ENCODE measurements at regions not wholly inside any gene's neighbourhood (a gene's known extent, or its start where the extent isn't known, plus 50 kb on each side); places are given as distances from the start of the nearest gene placed in this dataset.

DNA sequence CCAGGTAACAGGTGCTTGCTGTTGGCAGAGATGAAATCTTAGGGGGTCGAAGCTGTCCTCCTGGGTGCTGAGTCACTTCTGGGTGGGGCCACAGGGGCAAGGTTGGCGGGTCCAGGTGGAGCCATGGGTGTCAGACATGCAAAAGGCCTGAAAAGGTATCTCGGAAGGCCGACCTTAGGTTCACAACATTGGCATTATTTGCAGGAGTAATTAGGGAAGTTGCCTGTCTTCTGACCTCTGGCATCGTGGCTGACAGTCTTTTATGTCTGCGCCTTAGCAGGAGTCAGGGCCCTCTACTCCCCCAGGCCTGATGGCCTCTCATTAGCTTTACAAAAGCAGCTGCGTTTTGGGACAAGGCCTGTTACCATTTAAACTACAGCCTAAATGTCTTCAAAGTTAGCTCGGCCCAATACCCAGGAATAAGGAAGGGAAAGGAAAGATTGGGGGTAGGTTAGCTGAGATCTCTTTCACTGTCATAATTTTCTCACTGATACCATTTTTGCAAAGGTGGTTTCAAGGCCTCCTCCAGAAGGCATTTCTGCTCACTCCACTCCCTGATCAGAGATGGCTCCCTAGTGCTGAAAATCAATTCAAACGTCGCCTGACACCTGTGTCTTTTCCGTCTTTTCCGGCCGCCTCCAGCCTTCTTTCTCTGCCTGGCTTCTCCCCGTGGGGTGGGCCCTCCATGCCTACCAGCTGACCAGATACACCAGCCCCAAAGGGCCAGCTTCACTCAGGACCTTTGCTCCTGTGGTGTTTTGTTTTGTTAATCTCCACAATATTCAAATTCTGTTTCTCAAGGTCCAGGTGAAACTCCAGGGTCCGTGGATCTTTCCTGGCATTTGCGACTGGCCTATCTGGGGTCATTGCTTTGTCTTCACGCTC is 90.8 kb downstream of the RHOB start:
- no peak overlapping the region for H3K4me3 ChIP-seq (ENCODE audit: low read depth, low read length)
- no peak overlapping the region for H3K27ac ChIP-seq (ENCODE audit: extremely low read depth, low read depth, low read length)
- TF ChIP-seq, protein P1, sequence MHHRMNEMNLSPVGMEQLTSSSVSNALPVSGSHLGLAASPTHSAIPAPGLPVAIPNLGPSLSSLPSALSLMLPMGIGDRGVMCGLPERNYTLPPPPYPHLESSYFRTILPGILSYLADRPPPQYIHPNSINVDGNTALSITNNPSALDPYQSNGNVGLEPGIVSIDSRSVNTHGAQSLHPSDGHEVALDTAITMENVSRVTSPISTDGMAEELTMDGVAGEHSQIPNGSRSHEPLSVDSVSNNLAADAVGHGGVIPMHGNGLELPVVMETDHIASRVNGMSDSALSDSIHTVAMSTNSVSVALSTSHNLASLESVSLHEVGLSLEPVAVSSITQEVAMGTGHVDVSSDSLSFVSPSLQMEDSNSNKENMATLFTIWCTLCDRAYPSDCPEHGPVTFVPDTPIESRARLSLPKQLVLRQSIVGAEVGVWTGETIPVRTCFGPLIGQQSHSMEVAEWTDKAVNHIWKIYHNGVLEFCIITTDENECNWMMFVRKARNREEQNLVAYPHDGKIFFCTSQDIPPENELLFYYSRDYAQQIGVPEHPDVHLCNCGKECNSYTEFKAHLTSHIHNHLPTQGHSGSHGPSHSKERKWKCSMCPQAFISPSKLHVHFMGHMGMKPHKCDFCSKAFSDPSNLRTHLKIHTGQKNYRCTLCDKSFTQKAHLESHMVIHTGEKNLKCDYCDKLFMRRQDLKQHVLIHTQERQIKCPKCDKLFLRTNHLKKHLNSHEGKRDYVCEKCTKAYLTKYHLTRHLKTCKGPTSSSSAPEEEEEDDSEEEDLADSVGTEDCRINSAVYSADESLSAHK (tag by site-specific recombination; IDR thresholded peaks at IDR 0.05): peak; percentile 65; the same call in 1 of the 2 replicates
- no peak for TF ChIP-seq FEZF1 (tag by site-specific recombination; IDR thresholded peaks at IDR 0.05)
- H3K36me3 ChIP-seq (ENCODE audit: control insufficient read depth in 2 of 2, insufficient read depth in 1 of 2, low read length in 2 of 2): no peaks in the 10 kb centered on the region
- POLR2A ChIA-PET: interaction anchor here (3.0 kb wide), 1 partner anchor 90 kb away, joined by 13 read pairs; the partner anchor contains the start of gene RHOB
- H3K9me3 ChIP-seq (ENCODE audit: control insufficient read depth, insufficient read depth, low read depth, low read length): no peaks in the 10 kb centered on the region
- H3K4me1 ChIP-seq (ENCODE audit: control insufficient read depth, insufficient read depth, low read length): no peaks in the 10 kb centered on the region
- CTCF ChIA-PET: interaction anchor here (0.6 to 0.9 kb wide), 2 partner anchors 105 to 124 kb away, joined by 3 read pairs; no protein-coding TSS in a partner anchor

DNA sequence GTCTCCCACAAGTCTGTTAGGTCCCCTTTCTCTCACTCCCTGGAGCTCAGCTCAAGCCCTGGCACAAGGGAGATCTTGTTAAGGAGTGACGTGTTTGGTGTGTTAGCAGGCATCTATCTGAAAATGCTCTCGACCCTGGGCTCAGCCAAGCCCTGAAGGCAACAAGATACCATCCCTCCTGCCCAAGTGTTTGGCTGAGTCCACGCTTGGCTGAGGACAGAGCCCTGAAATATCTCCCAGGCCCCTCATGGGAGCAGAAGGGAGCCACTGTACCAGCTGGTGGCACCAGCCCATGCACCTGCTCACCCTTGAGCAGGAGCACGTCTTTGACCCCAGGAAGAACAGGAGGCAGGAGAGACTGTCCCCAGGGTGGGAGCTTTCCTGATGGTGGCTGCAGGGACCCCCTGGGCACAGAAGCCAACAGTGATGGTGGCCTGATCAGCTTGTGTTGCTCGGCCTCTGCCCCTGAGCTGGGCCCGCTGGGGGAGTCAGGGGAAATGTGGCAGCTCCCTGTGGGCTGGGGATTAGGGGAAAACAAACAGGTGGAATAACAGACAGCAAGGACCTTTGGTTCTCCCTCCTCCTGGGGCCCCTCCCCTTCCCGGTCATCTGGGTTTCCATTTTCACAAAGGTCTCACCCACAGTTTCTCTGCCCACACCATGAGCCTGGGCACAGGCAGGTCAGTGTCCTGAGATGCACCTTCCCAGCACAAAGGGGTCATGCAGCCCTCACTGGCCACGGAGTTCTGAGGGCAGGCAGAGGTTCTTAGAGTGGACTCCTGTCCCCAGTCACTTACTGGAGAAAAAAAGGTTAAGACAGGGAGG is 91.6 kb downstream of the RHOB start:
- Histone ChIP-seq H3K27ac (ENCODE audit: extremely low read depth, low read depth, low read length) (no peak overlapping the region), H3K36me3 (ENCODE audit: control insufficient read depth in 2 of 2, insufficient read depth in 1 of 2, low read length in 2 of 2) (no peaks in the 10 kb centered on the region), H3K4me3 (ENCODE audit: low read depth, low read length) (no peak overlapping the region), H3K4me1 (ENCODE audit: control insufficient read depth, insufficient read depth, low read length) (no peaks in the 10 kb centered on the region), H3K9me3 (ENCODE audit: control insufficient read depth, insufficient read depth, low read depth, low read length) (no peaks in the 10 kb centered on the region)
- ChIA-PET CTCF (interaction anchor here (0.9 kb wide), 1 partner anchor 104 kb away, joined by 3 read pairs; no protein-coding TSS in a partner anchor), POLR2A (interaction anchor here (3.0 kb wide), 1 partner anchor 91 kb away, joined by 13 read pairs; the partner anchor contains the start of gene RHOB)
- TF ChIP-seq, protein P2, sequence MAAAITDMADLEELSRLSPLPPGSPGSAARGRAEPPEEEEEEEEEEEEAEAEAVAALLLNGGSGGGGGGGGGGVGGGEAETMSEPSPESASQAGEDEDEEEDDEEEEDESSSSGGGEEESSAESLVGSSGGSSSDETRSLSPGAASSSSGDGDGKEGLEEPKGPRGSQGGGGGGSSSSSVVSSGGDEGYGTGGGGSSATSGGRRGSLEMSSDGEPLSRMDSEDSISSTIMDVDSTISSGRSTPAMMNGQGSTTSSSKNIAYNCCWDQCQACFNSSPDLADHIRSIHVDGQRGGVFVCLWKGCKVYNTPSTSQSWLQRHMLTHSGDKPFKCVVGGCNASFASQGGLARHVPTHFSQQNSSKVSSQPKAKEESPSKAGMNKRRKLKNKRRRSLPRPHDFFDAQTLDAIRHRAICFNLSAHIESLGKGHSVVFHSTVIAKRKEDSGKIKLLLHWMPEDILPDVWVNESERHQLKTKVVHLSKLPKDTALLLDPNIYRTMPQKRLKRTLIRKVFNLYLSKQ (tag by site-specific recombination; IDR thresholded peaks at IDR 0.05; ENCODE audit: borderline replicate concordance): no peak
- no peak for TF ChIP-seq ZNF529 (tag by site-specific recombination; IDR thresholded peaks at IDR 0.05; ENCODE audit: insufficient replicate concordance)
- 0 out of 2 replicates have a peak, but pooled peaks have one; percentile 26 for TF ChIP-seq ZIC2 (tag by site-specific recombination; IDR thresholded peaks at IDR 0.05)
- TF ChIP-seq ZNF391 (tag by site-specific recombination; IDR thresholded peaks at IDR 0.05; ENCODE audit: borderline replicate concordance, low read depth): no peak
- no peak for TF ChIP-seq ZNF747 (tag by site-specific recombination; IDR thresholded peaks at IDR 0.05)

DNA sequence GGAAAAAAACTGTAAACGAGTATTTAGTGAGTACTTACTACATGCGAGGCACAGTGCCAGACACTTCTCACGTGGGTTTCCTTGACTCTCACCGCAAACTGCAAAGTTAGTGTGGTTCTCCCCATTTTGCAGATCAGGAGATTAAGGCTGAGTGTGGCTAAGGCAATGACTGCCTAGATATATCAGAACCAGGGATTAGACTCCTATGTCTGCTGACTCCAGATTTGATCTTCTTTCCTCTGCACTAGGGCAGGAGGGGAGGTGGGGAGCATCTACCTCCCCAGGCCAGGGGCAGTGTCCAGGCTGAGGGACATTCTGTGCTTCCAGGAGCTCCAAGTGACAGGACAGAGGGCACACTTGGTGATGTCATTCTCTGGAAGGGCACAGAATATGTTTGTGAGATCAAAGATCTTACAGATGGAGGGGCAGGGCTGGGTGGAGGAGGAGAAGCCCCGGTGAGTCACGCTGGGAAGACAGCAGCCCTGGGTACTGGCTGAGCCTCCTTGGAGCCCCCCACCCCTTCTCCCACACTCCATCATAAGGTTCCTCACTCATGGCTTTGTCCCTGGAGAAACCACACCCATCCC is 92.4 kb downstream of the RHOB start:
- H3K4me3 ChIP-seq (ENCODE audit: low read depth, low read length): no peak overlapping the region
- ChIA-PET CTCF (no interaction called here), POLR2A (no interaction called here)
- TF ChIP-seq ZNF350 (tag by site-specific recombination; IDR thresholded peaks at IDR 0.05) (no peak), KLF1 (tag by site-specific recombination; IDR thresholded peaks at IDR 0.05) (0 out of 2 replicates have a peak, but pooled peaks have one; percentile 19), ZNF623 (tag by site-specific recombination; IDR thresholded peaks at IDR 0.05) (no peak), ZNF23 (tag by site-specific recombination; IDR thresholded peaks at IDR 0.05; ENCODE audit: borderline replicate concordance) (no peak)
- TF ChIP-seq, protein P3, sequence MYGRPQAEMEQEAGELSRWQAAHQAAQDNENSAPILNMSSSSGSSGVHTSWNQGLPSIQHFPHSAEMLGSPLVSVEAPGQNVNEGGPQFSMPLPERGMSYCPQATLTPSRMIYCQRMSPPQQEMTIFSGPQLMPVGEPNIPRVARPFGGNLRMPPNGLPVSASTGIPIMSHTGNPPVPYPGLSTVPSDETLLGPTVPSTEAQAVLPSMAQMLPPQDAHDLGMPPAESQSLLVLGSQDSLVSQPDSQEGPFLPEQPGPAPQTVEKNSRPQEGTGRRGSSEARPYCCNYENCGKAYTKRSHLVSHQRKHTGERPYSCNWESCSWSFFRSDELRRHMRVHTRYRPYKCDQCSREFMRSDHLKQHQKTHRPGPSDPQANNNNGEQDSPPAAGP (tag by site-specific recombination; IDR thresholded peaks at IDR 0.05): 0 out of 2 replicates have a peak, but pooled peaks have one; percentile 29
- H3K36me3 ChIP-seq (ENCODE audit: control insufficient read depth in 2 of 2, insufficient read depth in 1 of 2, low read length in 2 of 2): no peaks in the 10 kb centered on the region
- no peaks in the 10 kb centered on the region for H3K9me3 ChIP-seq (ENCODE audit: control insufficient read depth, insufficient read depth, low read depth, low read length)
- H3K27ac ChIP-seq (ENCODE audit: extremely low read depth, low read depth, low read length): no peak overlapping the region
- H3K4me1 ChIP-seq (ENCODE audit: control insufficient read depth, insufficient read depth, low read length): no peaks in the 10 kb centered on the region

All from HEK293 (cell line).